ENCODE measurements at regions not wholly inside any gene's neighbourhood (a gene's known extent, or its start where the extent isn't known, plus 50 kb on each side); places are given as distances from the start of the nearest gene placed in this dataset.

DNA sequence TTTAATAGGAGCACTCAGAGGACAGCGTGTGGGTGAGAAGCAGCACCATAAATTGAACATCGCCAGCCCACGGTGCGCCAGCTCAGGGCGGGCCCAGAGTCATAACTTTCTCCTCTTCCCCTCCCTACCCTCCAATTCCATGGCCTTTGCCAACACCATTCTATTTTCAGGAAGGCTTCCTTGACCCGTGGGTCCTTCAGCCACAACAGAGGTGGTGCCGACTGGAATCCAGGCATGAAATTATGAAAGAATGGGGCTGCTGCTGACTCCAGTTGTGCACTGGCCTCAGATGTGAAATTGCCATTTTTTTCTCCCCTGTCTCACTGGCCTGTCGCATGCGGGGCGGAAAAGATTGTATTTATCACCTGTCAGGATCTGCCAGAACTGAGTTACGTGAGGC, 345.9 kb downstream of the MIAT start:
- DNase-seq (ENCODE audit: low spot score): no peak

DNA sequence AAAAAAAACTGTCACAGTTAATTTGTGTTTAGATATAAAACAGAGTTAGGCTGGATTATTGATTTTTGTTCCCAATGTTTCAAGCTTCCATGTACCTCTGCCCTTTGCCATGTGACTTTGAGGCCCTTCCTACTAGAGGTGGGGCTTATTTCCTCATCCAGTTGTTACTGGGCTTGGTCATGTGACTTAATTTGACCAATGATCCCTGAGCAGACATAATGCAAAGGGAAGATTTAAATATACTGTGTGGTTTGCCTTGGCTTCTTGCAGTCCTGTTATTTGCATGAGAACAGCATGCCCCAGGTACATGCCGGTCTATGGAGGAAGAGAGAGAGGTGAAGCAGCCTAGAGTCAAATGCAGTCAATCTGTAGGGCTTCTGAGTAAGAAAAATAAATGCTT, 347.0 kb downstream of the MIAT start:
- DNase-seq (ENCODE audit: low spot score): peak; percentile 4

DNA sequence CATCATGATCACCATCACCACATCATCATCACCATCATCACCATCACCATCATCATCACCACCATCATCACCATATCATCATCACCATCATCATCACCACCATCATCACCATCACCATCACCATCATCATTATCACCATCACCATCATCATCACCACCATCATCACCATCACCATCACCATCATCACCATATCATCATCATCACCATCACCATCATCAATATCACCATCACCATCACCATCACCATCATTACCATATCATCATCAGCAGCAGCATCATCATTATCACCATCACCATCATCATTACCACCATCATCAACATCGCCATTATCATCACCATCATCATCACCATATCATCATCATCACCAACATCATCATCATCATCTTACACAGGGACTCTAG, 351.1 kb downstream of the MIAT start:
- no peak for DNase-seq (ENCODE audit: low spot score)

DNA sequence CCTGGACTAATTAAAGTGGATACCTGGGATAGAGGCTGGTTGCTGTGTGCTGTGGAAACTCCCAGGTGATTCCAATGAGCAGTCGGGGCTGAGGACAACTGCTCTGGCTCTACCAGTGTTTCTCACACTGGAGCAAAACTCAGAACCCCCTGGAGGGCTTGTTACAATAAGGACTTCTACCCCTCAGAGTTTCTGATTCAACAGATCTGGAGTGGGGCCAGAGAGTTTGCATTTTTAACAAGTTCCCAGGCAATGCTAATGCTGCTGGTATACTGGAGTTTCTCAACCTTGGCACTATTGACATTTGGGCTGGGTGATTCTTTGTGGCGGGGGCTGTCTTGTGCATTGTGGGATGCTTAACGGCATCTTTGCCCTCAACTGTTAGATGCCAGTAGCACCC, 353.7 kb downstream of the MIAT start:
- DNase-seq (ENCODE audit: low spot score): no peak

DNA sequence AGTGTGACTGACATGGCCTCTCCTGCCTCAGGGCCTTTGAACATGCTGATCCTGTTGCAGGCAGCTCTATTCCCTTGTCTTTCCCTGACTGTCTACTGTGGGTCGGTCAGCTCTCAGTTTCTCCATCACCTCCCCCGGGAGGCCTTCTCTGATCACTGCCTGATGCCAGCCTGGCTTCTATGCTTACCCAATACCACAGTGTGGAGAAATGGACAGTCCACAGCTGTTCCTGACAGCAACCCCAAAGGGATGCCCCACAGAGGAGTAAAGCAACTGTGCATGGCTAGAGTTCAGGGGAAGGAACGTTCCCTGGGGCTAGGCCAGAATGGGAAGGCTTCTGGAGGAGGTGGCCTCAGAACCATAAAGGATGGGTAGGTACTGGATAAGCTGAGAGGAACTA, 354.3 kb downstream of the MIAT start:
- DNase-seq (ENCODE audit: low spot score): no peak

DNA sequence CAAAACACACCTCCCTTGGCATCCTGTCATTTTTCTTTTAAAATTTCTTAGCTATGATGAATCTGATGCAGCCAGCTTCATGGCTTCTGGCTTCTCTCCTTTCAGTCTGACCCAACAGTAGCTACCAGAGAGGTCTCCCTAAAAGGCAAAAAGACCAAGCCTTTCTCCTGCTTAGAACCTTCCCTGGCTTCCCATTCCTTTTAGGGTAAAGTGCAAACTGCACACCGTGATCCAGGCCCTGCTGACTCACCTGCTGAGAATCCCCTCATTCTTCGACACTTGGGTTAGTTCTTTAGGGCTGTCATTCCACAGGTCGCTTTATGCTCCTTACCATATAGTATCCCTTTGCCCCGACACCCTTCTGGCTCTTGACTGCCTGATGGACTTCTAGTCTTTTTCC, 362.4 kb downstream of the MIAT start:
- peak; percentile 13 for DNase-seq (ENCODE audit: low spot score)

DNA sequence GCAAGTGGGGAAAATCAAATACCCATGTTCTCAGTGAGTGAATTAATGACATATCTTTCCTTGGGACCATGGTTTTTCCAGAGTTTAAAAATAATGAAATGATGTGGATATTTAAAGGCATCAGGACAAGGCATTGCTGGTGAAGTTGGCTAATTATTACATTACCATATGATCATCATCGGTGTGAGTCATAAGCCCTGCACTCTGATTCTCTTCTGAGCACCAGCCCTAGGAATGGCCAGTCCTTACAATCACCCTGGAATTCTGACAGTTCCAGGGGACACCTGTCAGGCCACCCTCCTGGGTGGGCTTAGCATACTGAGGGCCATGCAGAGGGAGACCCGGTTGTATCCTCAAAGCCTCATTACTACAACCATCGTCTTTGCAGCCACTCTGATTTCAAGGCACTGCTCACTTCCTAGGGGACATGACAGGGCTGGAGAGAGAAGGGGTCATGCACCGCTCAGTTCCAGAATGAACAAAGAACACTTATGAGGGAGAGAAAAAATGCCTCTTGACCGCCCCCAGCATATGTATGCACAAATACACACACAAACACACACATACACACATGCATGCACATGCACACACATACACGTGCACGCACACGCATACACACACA, 365.0 kb downstream of the MIAT start:
- no peak for DNase-seq (ENCODE audit: low spot score)

DNA sequence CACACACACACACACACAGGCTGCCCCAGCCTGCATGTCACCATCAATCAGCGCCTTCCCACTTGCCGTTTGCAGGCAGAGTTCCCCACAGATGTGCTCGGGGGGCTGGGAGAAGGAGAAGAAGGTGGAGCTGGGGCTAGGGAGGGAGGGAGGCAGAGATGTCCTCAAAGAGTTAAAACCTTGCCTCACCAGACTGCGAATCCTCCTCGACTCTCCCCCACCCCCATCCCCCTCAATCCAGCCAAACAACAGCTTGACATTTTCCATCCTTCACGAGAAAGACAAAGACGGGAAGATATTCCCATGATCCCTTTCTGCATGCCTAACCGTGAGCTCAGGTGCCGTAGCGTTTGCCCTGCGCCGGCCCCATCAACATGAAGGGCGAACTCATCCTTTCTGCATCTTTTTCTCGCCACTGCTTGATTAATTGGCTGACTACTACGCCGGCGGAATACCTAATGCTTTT, 365.5 kb downstream of the MIAT start:
- no peak for DNase-seq (ENCODE audit: low spot score)

DNA sequence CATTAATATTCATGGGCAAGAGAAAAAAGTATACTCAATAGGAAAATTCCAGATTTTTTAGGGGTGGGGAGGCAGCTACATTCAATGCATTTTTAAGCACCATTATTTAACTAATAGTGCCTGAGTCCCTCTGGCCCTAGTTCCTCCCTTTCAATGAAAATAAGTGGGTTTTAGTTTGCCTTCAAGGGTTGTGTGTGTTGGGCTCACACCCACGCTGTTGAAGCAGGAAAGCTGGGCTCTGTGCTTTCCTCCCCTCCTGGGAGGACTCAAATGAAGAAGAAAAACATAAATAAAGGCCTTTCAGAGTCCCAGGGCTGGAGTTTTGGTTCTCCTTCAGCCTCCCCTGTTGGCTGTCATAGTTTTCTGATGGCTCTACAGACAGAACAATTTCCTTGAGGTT, 366.2 kb downstream of the MIAT start:
- no peak for DNase-seq (ENCODE audit: low spot score)

DNA sequence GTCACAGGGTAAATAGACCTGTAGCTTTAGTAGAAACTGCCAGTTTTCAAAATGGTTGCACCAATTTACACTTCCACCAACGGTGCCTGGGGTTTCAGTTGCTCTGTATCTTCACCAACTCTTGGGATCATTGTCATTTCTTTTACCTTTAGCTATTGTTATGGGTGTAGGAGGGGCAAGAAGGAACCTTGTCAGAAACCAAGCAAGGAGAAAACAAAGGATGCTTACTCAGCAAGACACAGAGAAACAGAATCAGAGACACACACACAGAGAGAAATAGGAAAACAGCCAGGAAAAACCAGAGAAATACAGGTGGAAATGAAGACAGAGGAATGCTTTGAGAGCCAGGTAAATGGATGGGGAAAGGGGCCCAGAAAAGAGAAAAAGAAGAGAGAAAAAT, 367.6 kb downstream of the MIAT start:
- no peak for DNase-seq (ENCODE audit: low spot score)

DNA sequence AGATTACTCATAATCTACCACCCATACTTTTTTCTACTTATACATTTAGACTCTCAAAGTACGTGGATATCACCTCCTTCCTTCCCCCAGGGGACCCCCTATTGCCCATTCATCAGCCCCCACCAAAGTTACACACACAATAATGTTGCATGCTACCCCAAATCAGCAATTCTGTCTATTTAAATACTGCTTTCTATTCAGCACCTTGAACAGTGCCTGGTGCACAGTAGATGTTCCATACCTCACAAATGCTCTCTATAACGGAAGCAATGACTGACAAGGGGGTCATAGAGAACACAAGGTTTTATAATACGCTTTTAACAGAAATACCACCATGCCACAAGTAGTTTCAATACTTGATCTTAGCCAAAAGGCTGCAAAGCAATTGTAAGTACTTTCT, 370.7 kb downstream of the MIAT start:
- DNase-seq (ENCODE audit: low spot score): no peak

DNA sequence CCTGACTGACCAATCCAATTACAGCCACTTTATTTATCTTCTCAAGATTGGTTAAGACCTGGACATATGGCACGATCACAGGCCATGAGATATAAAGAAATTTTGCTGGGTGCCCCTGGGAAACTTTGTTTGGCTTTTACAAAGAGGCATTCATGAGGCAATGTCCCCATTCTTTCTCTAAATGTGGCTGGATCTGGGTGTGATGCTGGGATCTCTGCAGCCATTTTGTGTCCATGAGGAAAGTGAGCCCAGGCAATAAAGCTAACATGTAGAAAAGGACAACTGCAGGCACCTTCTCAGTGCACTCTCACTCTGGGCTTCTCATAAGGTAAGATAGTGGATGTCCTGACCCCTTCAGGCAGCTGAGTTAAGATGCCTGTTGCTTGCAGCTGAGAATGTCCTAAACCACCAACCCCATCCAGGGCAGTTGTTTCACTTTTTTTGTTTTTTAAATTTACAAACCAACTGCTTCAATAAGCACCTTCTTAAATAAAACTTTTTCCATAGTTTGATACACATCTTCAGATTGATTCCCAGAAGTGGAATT, 372.3 kb downstream of the MIAT start:
- DNase-seq (ENCODE audit: low spot score): no peak

DNA sequence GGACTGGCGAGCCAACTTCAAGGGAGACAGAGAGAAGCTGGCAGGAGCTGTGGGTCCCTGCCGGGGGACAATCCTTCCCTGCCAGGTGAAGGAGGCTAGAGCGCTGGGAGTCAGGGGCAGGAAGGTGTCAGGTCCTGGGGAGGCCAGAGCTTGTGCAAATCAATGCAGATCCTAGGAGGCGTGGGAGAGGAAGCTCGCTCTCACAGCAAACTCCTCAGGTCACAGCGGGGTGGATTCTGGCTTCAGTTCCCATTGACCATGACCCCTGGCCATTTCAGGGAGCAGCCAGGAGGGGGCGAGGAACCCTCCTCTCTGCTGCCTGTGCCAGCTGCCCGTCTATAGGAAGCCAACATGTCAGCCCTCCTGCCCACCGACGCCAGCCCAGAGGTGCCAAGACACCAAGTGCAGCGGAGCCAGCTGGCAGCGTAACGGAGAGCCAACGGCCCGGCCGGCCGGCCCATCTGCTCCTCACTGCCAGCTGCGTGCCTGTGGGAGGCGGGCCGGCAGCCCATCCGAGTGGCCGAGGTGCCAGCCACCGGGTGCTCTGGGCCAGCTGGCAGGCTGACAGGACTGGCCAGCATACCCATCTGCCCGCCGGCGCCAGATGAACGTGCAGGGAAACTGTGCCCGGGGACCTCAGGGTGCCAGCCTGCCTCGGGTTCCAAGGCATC, 374.8 kb downstream of the MIAT start:
- no peak for DNase-seq (ENCODE audit: low spot score)

DNA sequence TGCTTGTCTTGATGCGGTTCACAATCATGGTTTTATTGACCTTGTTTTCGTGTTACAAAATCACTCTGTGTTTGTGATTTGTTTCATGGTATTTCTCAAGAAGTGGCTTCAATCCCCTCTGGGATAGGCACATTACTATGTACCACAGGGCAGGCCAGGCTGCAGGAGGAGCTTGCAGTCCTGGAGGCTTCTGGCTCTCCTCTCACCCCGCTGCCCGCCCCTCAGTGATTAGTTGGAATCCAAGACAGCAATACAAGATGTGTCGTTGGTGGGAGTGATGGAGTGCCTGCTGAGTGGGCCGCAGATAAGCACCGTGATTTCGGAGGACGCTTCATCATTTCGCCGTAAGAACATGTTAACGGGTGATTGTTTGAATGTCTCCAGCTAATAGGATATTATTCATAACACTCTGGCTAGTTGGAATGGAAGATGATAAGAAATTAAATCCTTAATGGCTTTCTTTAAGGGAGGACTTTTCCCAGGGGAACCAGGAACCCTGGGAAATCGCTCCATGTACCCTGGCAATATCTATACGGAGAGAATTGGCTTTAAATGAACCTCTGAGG, 384.4 kb downstream of the MIAT start:
- no peak for DNase-seq (ENCODE audit: low spot score)

DNA sequence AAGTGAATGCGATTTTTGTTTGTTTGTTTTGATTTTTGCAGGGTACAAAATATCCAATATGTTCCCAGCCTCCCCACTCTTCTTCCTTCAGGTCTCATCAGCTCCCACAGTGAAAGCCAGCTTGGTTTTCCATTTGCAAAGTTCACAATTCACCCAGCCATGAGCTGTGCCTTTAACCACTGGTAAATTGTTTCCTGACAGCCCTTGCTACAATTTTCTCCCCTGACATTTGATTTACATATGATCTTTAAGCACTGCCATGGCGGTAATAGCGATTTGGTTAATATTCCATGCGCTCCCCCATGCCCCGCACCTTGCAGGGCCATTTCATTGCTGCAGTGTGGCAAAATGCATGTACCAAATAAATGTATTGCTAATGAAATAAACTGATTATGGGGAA, 385.9 kb downstream of the MIAT start:
- no peak for DNase-seq (ENCODE audit: low spot score)

DNA sequence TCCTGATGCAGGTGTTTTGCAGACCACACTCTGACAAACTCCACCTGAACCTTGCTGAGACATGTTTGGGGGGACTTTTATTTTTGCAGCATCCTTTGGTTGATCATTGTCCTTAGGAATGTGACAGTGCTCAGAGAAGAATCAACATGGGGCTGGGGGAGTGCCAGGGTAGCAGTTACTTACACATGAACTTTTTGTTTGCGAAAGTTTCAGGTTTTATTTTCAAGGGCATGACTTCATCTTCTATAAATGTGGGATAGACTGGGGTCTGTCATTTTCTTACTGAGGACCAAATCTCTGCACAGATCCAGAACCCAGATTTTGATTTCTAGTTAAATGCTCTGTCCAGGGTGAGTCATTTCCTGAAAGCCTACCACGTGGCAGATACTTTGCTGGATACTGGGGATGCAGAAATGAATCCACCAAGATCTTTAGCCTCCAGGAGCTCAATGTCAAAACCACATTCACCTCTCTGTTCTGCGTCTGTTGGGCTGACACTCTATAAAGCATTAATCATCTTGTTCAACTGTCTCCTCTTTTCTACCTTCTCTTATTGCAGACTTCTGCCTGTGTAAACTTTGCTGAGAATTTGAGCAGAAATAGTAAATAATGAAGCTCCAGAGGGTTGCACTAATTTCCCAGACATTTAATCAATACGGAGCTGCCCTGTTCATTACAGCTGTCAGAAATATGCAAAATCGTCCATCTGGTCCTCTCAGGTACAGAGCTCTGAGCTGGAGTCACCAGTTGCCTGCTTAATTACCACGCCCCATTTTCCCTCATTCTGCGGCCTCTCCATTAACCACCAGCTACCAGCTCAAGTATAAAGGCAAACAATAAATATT, 387.9 kb downstream of the MIAT start:
- peak; percentile 23 for DNase-seq (ENCODE audit: low spot score)

DNA sequence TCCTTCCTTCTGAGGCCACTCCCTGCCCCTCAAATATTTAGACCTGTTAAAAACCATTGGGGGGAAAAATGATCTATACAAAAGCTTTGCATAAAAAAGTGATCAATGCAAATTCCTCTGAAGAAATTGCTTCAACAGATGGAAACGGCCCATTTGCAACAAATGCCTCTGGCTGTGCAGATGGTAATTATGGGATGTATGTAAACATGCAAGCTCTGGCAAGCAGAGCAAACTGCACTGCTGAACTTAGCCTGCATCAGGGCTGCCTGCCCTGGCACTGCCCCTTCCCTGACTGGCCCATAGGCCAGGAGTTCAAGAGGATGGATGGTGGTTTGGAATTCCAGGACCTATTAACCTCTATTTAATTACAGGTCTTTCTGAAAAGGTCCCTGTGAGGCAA, 388.7 kb downstream of the MIAT start:
- DNase-seq (ENCODE audit: low spot score): no peak

DNA sequence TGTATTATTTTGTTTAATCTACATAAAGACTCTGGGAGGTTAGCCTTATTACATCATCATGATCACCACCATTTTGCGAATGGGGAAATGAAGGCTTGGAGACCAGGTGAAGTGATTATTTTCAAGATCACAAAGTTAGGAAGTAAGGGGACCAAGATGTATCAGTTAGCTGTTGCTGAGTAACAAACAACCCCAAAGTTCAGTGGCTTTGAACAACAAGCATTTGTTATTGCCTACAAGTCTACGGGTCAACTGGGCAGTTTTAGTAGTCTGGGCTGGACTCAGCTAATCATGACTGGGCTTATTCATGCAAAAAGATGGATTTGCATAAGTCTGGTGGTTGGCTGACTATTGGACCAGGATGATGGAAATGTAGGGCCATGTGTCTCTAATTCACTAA, 389.2 kb downstream of the MIAT start:
- DNase-seq (ENCODE audit: low spot score): no peak

DNA sequence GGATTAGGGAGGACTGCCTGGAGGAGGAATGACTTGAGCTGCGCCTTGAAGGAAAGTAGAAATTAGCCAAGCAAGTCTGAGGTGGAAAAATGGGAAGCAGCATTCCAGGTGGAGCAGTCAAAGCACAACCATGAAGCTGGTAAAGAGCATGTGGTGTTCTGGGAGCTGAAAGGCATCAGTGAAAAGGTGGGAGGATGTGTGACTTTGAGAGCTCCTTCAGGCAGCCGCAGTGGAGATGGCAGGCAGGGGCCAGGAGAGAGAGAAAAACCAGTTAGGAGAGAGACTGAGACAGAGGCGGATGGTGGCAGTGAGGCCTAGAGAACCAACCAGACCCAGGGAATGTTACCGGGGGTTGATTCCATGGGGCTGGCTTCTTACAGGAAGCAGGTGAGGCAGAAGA, 393.4 kb downstream of the MIAT start:
- DNase-seq (ENCODE audit: low spot score): no peak

DNA sequence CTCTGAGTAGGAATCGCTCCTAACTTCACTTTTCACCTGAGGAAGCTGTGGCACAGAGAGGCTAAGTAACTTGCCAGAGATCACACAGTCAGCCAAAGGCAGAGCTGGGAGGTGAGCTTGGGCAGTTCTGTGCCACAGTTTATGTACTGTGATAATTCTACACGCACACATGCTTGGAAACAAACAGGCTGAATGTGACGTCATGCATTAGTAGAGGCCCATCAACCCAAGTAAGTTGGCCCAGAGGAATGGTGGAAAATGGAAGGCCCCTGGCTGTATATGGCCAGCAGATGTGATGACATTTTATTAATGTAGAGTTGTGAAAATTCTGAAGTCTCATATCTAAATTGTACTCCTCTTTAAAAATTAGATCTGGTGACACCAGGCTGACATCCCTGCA, 394.0 kb downstream of the MIAT start:
- no peak for DNase-seq (ENCODE audit: low spot score)

DNA sequence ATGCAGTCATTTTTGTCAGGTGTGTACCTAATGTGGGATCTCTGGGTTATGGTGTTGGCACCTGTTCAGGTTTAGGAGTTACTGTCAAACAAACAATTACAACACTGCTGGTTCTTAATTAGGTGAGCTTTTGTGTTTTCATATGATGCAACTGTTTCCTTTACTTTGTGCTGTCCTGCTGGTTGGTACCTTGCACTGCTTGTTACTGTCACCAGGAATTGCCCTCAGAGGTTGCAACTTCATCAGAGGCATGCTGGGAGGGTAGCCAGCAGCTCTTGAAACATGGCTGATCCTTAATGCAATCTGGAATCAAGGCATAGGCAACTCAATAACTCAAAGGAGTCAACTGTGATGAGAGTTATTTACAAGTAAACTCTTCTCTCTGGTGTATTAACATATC, 400.3 kb downstream of the MIAT start:
- DNase-seq (ENCODE audit: low spot score): no peak

DNA sequence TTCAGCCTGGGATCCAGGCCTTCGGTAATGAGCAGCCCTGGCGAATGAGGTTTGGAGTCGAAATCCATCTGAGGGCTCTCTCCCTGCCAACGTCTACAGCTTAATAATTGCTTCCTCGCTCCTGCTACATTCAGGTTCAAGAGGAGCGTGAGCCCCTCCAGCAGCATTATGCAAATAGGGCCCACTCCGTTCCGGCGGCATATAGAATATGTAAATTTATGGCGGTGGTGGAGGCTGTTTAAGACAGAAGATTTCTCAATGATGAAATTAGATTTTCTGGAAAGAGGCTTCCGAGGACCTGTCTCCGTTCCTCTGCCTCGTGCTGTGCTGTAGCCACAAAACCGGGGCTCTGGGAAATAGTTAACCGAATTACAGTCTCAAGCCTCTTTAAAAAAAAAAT, 402.8 kb downstream of the MIAT start:
- no peak for DNase-seq (ENCODE audit: low spot score)

DNA sequence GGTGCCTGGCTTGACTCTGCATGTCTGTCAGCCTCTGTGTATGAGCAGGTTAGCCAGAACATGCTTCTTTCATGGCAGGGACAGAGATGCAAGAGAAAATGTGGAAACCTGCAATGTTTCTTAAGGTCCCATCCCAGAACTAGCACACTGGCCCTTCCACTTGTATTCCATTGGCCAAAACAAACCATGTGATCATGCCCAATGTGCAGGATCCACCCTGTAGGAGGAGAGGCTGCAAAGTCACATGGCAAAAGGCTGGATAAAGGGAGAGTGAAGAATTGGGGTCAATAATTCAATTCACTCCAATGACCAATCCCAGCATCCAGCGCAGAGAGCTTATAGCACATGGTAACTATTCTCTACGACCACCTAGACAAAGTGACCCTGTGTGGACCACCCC, 405.5 kb downstream of the MIAT start:
- DNase-seq (ENCODE audit: low spot score): no peak

Data from SW480 (cell line).